ENCODE measurements at regions not wholly inside any gene's neighbourhood (a gene's known extent, or its start where the extent isn't known, plus 50 kb on each side); places are given as distances from the start of the nearest gene placed in this dataset.

GRCh38 chr10:128846927-128847326 lies 620.1 kb upstream of the MGMT start:
- no peak for DNase-seq (ENCODE audit: extremely low read depth, low read depth)
- no peak overlapping the region for H3K4me3 ChIP-seq (replicated peaks; ENCODE audit: low read depth, low read length)
- TF ChIP-seq CTCF (IDR thresholded peaks at IDR 0.05; ENCODE audit: low read depth, low read length, missing control alignments), result no peak

GRCh38 chr10:128848810-128849209 lies 618.2 kb upstream of the MGMT start:
- TF ChIP-seq CTCF (IDR thresholded peaks at IDR 0.05; ENCODE audit: low read depth, low read length, missing control alignments), result no peak
- no peak overlapping the region for H3K4me3 ChIP-seq (replicated peaks; ENCODE audit: low read depth, low read length)
- DNase-seq (ENCODE audit: extremely low read depth, low read depth), result no peak

- TF ChIP-seq CTCF (IDR thresholded peaks at IDR 0.05; ENCODE audit: low read depth, low read length, missing control alignments), result no peak
- H3K4me3 ChIP-seq (replicated peaks; ENCODE audit: low read depth, low read length), result no peak overlapping the region
- DNase-seq (ENCODE audit: extremely low read depth, low read depth), result no peak
Measured at GRCh38 chr10:128850647-128851046, 616.4 kb upstream of the MGMT start.

GRCh38 chr10:128851281-128851680 lies 615.8 kb upstream of the MGMT start:
- no peak for TF ChIP-seq CTCF (IDR thresholded peaks at IDR 0.05; ENCODE audit: low read depth, low read length, missing control alignments)
- H3K4me3 ChIP-seq (replicated peaks; ENCODE audit: low read depth, low read length), result no peak overlapping the region
- no peak for DNase-seq (ENCODE audit: extremely low read depth, low read depth)

- no peak for DNase-seq (ENCODE audit: extremely low read depth, low read depth)
- H3K4me3 ChIP-seq (replicated peaks; ENCODE audit: low read depth, low read length), result no peak overlapping the region
- no peak for TF ChIP-seq CTCF (IDR thresholded peaks at IDR 0.05; ENCODE audit: low read depth, low read length, missing control alignments)
Measured at GRCh38 chr10:128851726-128852125, 615.3 kb upstream of the MGMT start.

GRCh38 chr10:128852449-128852848 lies 614.6 kb upstream of the MGMT start:
- no peak for TF ChIP-seq CTCF (IDR thresholded peaks at IDR 0.05; ENCODE audit: low read depth, low read length, missing control alignments)
- no peak overlapping the region for H3K4me3 ChIP-seq (replicated peaks; ENCODE audit: low read depth, low read length)
- no peak for DNase-seq (ENCODE audit: extremely low read depth, low read depth)

- no peak for TF ChIP-seq CTCF (IDR thresholded peaks at IDR 0.05; ENCODE audit: low read depth, low read length, missing control alignments)
- DNase-seq (ENCODE audit: extremely low read depth, low read depth), result no peak
- no peak overlapping the region for H3K4me3 ChIP-seq (replicated peaks; ENCODE audit: low read depth, low read length)
Measured at GRCh38 chr10:128852902-128853301, 614.1 kb upstream of the MGMT start.

Data from HFF-Myc (cell line).